Esophagus mucosa (tissue), 1 donor: ENCODE measurements at regions not wholly inside any gene's neighbourhood (a gene's known extent, or its start where the extent isn't known, plus 50 kb on each side); places are given as distances from the start of the nearest gene placed in this dataset.

Experiments
- ATAC-seq: fragments of 200-7000 bp; cut with Tn5 transposase; one replicate; pipeline ENCODE4 v1.9.1; 2020
- donor health status: DM: yes; HTN: yes; CAD: no.

DNA sequence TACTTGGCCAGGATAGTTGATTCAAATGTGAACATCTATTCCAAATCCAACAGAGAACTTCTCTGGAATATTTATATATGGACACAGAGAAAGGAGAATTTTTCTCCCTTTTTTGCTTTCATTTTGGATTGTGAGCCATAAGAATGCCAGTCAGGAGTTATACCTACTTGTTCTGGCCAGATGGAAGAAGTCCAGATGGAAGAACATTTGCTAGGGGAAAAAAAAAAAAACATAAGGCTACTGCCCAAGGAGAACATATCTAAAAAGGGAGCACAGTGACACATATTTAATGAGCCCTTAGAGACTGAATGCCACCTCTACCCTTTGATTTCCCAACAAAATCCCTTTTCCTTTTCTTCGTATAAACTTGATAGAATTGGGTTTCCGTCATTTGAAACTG is 61.7 kb upstream of the PPP2R2B start:
- ATAC-seq, result no peak

GRCh38 chr5:146944019-146944418 is 65.5 kb upstream of the PPP2R2B start:
- no peak for ATAC-seq

DNA sequence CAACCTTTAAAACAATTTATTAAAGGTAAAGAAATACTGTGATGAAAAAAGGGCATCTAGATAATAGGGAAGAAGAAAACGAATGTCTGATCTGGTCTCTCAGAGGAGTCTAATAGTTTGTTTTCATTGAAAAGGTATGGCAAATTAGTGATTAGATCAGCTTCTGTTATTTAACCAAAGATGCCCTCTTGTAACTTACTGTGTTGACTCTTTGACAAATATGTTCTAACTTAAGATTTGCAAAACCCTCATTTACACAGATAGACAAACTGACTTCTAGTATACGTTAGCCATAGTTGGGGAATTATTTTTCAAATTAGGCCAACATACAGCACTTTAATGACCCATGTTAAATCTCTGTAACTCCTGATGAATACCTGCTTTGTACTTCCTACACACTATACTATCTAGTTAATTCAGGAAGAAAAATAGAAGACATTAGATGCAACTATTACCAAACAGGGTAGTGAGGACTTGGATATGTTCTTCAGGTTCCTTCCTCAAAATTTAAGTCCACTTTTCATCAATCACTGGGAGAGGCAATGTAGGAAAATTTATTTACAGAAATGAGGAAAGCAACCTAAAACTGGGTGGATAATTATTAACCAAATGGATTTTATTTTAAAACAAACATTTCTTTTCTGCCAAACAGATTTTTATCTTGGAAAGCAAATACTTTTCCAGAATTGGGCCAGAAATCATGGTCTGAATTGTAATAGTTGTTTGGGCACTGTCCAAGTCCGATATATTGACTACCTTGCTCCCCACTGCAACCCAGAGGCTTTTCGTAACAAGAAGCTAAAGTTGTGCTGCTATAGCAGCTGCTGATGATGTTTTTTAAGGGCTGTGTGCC is 66.4 kb upstream of the PPP2R2B start:
- no peak for ATAC-seq

DNA sequence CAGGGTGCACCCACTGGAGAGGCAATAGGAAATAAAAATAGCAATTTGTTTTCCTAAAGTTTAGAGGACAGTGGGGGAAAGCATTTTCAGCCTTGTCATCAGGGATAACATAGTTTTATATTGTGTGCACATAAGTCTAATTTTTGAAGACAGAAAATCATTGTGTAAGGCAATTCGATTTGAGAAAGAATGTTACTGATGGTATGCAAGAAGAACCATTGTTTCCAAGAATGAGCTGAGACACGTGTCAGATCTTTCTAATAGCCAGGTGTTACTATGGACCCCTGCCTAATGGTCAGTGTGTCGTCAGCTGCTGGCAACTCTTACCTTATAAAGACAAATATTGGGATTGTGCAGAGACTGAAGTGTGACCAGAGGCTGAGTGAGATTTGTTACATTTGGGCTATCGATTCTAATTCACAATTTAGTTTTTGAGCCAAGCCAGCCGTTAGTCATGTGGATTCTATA is 67.1 kb upstream of the PPP2R2B start:
- no peak for ATAC-seq

DNA sequence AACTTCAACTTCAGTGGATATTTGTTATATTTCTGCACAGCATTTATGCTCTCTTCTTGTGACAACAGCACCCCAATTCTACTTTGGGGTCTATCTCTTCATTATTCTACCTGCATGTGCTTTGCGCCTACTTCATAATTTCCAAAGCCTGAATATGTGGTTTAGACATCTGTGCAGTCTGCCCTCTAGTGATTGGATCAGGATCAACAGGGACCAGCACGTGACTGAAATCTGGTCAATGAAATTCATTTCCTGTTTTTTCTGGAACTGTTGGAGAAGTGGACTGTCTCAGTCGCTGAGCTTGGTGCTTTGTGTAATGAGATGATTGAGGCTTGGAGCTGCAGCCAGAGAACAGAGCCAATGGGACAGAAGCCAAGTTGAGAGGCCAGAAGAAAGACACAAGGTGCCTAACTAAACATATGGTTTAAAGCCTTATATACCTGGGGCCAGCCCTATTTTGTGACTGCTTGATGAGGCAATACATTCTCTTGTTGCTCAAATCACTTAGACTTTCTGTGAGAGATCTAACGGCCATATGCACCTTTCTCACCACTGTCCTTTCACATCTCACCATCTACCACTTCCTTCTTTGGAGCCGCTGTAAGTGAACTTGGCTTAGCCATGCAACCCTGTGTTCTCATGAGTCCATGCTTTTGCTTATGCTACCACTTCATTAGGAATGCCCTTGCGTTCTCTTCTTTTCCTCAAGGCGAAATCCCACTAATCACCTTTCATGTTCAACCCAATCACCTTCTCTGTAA is 68.8 kb upstream of the PPP2R2B start:
- ATAC-seq, result no peak

GRCh38 chr5:146948666-146949065 is 70.1 kb upstream of the PPP2R2B start:
- no peak for ATAC-seq

DNA sequence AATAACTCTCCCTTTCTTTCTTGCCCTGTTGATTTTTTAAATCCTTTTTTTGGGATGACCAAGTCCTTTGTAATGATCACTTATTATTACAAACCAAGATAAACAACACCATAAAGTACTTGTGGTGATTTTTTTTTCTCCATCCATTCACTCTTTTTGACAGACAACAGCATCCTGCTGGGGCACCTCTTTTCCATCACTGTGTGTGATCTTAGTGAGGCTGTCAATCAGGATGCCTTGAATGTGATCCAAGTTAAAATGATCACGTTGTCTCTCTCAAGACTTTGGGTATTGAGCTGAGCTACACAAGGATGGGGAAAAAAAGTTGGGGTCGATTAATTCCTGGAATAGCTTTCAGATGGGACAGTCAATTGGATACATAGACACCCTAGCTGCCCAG is 73.6 kb upstream of the PPP2R2B start:
- no peak for ATAC-seq

DNA sequence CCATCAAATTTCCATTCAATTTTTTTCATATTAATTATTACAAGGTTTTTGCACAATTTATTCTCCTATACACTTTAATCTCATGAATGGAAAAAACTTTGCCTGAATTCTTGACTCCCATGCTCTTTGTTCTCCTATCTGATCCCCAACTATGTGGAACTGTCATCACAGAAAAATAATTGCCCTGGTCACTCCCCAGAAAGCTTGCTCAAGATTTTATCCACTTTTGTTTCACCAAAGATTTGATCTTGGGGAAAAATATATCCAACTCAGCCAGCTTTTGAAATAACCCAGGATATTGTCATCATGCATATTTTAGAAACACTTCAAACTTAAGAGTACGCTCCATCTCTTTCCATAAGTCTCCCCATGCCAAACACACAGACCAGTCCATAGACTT is 77.7 kb upstream of the PPP2R2B start:
- no peak for ATAC-seq

DNA sequence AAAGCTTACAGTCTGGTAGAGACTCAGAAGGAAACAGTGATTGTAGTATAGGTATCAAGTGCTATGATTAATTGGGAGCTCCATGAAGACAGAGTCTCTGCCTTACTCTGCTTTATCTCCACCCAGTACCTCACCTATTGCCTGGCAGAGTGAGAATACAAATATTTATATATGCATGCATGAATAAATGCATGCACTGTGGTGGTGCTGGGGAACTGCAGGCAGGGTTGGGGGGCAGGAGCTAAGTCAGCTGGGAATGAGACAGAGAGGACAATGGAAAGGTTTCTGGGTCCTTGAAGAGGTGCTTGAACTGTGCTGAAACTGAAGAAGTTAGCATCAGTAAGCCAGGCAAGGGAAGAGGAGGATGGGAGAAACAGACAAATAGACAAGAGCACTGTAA is 80.8 kb upstream of the PPP2R2B start:
- no peak for ATAC-seq

- peak; percentile 57 for ATAC-seq
Observed at GRCh38 chr5:146962801-146963355, 84.3 kb upstream of the PPP2R2B start.

DNA sequence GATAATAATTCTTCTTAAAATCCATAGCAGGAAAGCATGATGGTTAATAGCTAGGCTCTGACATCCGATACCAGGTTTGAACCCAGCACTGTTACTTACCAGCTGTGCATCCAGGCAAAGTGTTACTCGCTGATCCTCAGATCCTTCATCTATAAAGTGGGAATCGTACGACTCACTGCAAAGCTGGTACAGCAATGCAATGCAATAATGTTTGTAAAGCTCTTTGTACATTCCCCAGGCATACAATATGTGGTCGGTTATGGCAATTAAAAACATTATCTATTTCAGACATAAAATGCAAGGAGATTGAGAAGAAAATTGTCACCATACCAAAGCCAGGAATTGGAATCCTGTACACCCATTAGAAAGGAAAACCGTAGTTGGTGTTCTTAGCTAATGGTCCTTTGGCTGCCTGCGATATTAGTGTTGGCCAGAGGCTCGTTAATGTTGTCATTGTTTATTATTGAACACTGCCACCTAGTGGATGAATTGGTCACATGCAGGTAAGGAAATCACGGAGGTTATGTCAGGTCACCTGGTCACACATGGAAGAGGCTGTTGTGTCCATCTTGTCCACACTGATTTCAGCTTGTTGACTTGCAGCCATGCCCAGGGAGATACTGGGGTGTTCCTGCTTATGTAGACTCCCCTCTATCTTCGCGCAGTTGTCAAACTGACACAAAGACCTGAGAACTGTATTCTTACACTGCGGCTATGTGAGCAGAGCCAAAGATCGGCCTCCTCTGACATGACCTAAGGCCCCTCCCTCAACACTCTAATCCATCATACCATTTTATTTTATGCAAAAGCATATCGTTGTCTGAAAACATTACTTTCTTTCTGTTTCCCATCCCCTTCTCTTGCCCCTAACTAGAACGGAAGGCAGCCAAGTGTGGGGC is 87.5 kb upstream of the PPP2R2B start:
- peak; percentile 91 for ATAC-seq

- no peak for ATAC-seq
Observed at GRCh38 chr5:146967646-146968045, 89.1 kb upstream of the PPP2R2B start.

DNA sequence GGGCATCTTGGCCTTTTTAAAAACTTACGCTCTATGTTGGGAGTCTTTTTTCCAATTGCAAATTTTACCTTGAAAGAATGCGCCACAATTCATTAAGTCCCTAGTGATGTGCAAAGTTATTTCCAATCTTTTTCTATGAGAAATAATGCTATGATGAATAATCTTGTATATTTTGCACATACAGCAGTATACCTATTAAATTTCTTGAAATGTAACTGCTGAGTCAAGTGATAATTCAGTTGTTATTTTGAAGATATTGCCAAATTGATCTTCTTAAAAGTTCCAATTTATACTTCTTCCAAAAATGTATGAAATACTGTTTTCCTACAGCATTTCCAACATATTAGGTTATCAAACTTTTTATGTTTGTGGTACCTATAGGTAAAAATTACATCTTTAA is 92.8 kb upstream of the PPP2R2B start:
- ATAC-seq, result no peak

DNA sequence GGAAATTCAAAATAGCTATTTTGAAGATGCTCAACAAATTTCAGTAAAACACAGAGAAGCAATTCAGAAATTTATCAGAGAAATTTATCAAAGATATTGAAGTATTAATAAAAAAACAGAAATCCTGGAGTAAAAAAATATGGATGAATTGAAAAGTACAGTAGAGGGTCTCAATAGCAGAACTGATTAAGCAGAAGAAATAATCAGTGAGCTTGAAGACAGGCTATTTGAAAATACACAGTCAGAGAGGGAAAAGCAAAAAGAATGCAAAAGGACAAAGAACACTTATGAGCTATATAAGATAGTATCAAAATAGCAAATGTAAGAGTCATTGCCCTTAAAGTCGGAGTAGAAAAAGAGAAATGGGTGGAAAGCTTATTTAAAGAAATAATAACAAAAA is 107.9 kb upstream of the PPP2R2B start:
- ATAC-seq, result no peak

DNA sequence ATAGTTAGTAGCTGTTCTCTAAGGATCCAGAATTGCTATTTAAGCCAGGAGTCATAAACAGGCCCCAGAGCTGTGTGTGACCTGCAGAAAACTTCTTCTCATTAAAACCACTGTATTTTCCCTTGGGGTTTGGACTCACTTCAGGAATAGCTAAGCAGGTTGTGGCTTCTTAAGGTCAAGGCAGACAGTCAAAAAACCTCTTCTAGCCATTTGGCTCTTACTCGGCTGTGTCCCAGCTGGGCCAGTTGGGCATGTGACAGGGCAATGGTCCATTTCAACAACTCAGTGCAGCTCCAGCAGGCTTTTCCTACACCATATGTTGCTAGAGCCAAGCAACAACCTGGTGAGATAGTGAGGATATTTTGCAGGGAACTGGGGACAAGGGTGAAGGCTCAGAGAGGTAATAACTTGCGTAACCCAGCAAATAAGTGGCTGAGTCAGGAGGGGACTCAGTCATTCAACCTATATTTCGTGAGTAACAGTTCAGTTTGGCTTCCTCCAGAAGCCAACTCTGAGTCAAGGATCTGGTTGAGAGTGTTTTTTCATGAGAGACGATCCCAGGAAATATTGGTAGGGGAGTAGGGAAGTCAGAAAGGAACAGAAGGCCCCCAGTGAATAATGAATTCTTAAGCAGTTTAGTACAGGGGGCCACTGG is 115.4 kb upstream of the PPP2R2B start:
- no peak for ATAC-seq

DNA sequence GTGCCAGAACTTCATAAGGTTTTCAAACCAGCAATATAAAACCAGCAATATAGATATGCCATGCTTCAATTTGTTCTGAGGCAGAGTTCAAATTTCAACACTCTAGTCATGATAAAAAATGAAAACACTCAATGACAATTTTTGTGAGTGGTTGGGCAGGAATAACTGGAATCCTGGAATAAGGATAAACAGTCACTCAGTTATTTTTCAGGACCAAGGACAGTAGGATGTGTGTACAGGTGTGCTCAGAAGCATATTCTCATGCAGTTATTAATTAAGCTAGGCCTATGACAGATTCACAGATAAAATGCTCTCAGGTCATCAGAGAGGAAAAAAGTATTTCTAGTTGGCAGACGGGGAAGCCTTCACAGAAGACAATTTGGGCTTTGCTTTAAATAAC is 117.3 kb upstream of the PPP2R2B start:
- no peak for ATAC-seq

DNA sequence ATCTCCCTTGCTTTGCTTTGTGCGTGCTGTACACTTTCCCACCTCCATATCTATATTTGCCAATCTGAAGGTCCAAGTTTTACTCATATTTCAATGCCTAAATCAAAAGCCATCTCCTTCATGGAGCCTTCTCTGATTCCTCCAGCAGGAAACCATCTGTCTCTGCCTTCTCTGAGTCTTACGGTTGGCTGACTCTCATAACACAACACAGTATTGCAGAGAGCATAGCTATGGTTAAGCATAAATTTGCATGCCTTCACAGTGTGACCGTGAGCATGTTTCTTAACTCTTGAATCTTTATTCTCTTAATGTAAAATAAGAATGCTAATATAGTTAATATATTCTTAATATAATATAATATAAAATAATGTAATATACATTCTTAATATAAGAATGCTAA is 136.8 kb upstream of the PPP2R2B start:
- no peak for ATAC-seq

GRCh38 chr5:147017191-147017590 is 138.6 kb upstream of the PPP2R2B start:
- no peak for ATAC-seq

DNA sequence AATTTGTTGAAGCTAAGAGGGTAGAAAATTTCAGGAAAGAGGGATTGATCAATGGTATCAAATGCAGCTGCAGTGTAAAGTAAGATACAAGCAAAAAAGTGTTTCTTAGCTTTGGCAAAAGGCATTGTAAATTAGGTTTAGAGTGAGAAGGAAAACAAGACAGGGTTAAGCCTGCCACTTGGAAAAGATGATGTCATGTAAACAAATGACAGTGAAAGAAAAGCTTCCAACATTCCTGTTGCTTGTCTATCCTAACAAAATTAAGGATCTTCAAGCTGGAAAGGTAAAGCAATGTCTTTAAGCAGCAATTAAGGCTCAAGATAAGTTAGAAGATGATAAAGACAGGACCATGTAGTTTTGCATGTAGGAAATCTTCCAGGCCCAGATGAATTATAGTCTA is 139.1 kb upstream of the PPP2R2B start:
- no peak for ATAC-seq

DNA sequence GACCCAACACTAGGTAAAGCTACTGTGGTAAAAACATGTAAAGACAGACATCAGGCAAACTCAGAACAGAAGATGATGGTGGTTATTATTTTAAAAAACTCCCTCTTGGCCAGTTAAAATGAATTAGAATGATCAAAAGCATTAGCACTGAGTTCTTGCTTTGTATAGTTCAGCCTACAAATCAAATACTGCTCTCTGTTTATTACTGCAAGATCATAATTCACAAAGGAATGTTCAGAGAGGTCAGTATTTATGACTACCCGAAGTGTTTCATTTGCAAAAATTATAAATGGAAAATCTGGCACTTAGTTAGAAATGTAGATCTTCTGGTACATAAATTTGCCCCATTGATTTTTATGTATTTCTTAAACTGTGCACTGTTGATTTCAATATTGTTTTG is 140.3 kb upstream of the PPP2R2B start:
- no peak for ATAC-seq

DNA sequence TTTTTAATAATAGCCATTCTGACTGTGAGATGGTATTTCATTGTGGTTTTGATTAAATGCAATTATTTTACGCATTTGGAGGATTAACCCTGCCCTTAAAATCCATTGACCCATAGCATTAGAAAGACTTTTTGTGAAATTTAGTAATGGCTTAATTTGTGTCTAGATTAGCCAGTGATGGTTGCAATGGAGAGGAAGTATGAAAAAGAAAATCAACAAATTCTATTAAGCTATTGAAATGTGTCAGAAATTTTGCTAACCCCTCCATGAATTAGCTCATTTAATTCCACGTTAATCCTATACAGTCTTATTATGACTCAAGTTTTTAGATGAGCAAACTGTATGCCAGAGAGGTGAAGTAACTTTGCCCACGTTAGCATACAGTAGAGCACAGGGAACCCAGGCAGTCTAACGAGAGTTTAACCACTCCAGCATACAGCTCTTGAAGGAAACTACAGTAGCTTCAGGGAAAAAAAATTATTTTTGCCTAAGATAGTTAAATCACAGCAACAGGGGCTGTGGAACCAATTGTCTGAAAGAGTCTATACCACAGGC is 158.2 kb upstream of the PPP2R2B start:
- no peak for ATAC-seq
